ENCODE measurements at regions not wholly inside any gene's neighbourhood (a gene's known extent, or its start where the extent isn't known, plus 50 kb on each side); places are given as distances from the start of the nearest gene placed in this dataset.
"Not testable (repeated sequence)": the region's sequence is repeated elsewhere in the genome, so short reads cannot be mapped to it uniquely, and the experiment has no call there.

DNA sequence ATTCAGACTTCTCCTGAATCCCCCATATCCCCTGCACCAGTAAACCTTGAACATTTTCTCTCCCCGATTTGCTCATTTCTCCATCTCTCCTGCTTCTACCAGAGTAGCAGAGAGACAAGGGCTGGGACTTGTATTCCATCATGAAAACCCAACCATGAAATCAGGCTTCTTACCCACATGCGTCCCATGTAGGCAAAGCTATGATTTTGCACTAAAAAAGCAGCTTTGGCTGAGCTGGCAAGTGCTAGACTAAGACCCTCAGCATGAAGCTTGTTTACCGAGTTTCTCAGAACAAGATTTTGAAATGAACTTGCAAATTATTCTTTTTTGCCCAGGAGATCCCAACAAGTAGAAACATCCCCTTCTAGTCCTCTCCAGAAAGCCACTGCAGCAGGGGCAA, 80.3 kb upstream of the RFLNA start:
- in situ Hi-C loops (cut with HindIII; ENCODE audit: low sequenced_read_pairs), result no loop called here

DNA sequence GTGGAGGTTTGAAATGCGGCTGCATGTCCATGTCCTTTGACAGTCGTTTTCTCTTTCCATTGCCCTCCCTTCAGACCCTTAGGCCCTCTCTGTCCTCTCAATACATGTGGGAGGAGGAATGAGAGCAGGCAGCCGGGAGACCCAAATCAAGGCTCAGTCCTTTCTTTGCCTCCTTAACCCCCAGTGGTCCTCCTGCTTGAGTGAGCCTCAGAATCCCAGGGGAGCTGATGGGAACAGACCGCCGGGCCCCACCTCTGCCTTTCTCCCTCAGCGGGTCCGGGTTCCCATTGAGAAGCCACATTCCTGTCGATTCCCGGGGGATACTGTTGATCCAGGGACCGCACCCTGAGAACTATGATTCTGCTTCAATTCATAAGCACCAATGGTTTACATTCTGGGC, 77.9 kb upstream of the RFLNA start:
- in situ Hi-C loops (cut with HindIII; ENCODE audit: low sequenced_read_pairs), result no loop called here

DNA sequence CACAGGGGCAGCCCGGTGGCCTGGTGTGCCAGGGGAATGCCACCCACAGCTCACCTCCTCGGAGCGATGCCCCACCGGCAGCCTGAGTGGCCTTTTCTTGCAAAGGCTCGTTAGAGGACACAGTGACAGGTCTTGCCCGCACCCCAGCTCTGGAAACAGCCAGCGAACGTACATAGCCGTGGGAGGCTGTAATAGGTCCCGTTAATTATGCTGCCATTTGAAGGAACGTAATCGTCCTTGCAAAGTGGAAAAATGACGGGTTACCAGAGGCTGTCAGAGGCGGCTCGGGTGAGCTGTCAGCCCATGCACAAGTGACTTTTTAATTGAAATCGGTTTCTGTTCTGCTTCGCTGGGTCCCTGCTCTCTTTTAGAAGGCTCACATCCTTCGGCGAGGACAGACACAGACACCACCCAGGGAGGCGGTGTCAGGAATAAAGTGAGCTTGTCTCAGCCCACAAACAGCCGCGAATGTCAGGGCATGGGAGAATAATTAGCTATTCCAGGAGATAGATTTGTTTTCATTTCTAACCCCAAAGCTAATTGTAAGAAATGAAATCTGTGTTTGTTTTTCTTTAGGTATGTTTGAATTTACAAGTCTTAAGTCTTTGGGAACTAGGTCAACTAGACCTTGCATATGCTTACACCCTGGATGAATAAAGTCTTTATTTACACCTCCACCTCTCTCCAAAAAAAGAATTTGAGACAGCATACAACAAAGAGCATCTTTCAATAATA, 77.2 kb upstream of the RFLNA start:
- in situ Hi-C loops (cut with HindIII; ENCODE audit: low sequenced_read_pairs), result no loop called here

DNA sequence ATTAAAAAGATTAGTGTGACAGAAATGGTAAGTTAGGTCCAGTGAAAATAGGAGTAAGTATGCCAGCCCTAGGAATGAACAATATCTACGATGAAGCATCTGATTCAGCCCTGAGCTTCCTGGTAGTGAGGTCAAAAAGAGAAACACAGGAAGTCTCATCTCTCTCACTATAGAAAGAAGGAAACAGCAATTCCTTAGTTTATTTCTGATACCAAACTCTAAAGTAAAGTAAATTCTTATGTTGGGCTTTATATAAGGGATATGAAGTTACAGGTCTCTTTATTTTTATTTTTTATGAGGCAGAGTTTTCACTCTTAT, 76.7 kb upstream of the RFLNA start:
- in situ Hi-C loops (cut with HindIII; ENCODE audit: low sequenced_read_pairs), result no loop called here

DNA sequence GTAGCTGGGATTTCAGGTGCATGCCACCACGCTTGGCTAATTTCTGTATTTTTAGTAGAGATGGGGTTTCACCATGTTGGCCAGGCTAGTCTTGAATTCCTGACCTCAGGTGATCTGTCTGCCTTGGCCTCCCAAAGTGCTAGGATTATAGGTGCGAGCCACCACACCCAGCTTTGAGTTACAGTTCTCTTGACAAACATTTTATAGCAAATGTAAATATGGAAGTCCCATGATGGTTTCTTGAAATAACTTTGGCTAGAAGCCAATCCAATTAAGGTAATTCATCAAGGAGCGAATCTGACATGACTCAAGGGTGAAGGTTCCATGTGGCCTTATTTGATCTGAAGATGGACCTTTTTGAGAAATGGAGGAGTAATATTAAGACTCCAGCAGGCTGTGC, 76.2 kb upstream of the RFLNA start:
- in situ Hi-C loops (cut with HindIII; ENCODE audit: low sequenced_read_pairs), result not testable (repeated sequence)

DNA sequence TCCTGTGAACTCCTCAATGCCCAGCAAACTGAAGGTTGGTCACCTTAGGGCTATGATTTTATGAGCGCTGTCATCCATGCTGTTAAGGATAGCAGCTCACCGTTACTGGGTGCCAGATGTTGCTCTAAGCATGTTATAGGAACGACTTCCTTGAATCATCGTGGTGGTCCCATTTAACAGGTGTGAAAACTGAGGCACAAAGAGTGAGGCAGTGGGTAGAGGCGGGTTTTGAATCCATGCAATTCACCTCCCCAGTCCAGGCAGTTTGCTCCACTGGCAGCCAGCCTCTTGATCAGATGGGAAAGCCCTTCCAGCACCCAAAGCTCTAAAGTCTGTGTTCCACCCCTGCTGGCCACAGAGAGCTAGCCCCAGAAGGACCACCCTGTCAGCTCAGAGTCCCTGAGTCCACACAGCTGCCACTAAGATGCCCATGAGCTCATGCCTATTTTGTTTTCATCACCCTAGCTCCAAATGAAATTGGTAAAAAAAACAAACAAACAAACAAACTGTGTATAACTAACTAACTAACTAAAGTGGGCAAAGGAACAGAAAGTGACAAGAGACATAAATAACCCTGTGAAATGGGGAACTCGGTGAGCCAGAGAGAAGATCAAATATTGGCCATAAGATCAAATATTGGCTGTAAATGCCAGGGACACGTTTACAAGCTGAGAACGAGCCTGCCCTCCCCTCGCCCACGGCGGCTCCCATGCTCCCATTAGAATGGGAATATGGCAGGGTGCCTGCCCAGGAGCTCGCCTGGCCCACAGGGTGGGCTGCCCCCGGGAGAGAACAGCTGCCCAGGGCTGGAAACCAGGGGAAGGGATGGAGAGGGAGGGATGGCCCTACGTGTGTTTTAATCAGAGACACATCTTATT, 72.3 kb upstream of the RFLNA start:
- in situ Hi-C loops (cut with HindIII; ENCODE audit: low sequenced_read_pairs), result no loop called here

DNA sequence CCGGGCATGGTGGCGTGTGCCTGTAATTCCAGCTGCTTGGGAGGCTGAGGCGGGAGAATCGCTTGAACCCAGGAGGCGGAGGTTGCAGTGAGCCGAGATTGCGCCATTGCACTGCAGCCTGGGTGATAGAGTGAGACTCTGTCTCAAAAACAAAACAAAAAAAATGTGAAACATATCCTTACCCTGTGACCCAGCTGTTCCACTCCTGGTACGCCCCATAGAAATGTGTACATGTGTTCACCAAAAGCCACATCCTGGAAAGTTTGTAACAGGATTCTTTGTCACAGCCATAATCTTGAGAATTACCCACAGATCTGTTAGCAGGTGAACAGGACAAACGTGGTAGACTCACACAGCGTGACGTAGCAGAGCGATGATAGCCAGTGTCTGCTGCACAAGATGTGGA, 71.2 kb upstream of the RFLNA start:
- in situ Hi-C loops (cut with HindIII; ENCODE audit: low sequenced_read_pairs), result not testable (repeated sequence)

DNA sequence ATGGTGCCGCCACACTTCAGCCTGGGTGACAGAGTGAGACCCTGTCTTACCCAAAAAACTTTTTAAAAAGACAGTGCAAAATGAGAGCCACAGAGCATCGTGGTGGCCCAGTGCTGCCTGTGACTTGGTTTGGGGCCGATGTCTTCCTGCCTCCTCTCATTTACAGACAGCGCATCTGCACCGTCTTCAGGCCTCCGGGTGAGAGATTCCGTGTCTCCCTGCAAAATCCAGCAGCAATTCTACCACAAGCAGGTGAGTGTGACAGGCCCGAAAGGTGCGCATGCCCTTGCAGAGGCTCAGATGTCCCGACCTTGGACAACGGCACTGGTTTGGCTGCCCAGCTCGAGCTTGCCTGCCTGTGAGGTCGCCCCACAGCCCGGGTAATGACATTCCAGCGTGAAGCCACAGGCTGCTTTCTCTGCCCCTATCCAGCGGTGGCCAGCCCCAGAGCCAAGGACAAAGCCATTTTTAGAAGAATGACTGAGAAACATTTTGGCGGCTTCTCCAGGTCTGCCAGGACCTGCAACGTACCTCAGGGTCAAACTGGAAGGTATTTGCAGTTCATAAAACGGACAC, 70.3 kb upstream of the RFLNA start:
- in situ Hi-C loops (cut with HindIII; ENCODE audit: low sequenced_read_pairs), result no loop called here

DNA sequence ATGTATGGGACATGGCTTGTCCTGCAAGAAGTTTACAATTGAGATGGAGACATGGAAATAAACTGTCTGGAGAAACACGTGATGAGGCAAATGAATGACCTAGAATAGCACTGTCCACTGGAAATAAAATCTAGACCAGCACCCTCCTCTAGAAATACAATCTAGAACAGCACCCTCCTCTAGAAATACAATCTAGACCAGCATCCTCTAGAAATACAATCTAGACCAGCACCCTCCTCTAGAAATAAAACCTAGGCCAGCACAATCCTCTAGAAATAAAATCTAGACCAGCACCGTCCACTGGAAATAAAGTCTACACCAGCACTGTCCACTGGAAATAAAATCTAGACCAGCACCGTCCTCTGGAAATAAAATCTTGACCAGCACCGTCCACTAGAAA, 69.2 kb upstream of the RFLNA start:
- in situ Hi-C loops (cut with HindIII; ENCODE audit: low sequenced_read_pairs), result no loop called here

DNA sequence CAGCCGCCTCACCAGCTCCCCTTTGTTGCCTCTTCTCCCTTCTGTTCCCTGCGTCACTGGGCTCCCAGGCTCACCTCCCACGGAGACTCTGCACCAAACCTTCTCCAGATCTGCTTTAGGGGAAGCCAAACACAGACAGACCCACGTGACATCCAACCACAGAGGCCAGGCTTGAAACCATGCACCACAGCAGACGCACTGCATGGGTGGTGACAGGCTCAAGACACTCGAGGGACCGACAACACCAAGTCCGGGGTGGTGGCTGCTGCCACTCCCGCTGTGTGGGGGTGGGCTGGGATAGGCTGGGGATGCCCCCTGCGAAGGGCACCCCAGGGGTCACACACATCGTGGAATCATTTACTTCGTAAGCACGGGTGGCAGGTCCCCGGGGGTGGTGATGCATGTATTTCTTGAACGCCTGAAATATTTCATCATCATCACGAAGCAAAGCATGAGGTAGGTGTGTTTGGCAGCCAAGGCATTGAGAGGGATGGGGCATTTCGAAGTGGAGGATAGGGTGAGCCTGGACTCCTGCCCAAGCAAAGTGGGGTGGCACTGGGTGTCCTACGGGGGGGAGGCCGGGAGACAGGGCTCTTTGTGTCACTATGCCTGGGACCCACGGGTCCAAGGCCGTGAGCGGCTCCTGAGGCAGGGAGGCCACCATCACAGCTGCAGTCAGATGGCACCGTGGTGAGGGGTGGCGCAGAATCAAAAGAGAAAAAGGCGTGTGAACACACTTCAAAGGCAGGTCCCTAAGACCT, 66.8 kb upstream of the RFLNA start:
- in situ Hi-C loops (cut with HindIII; ENCODE audit: low sequenced_read_pairs), result no loop called here

DNA sequence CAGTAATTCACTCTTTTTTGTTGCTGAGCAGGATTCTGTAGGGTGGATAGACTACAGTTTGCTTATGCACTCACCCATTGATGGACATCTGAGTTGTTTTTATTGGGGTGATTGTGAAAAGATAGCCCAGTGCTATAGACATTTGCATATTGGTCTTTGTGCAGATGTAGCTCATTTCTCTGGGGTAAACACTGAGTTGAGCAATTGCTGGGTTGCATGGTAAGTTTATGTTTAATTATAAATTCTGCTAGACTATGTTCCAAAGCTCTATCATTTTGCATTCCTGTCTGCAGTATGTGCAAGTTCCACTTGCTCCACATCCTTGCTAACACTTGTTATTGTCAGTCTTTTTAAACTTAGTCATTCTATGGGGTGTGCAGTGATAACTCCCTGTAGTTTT, 65.4 kb upstream of the RFLNA start:
- in situ Hi-C loops (cut with HindIII; ENCODE audit: low sequenced_read_pairs), result no loop called here

DNA sequence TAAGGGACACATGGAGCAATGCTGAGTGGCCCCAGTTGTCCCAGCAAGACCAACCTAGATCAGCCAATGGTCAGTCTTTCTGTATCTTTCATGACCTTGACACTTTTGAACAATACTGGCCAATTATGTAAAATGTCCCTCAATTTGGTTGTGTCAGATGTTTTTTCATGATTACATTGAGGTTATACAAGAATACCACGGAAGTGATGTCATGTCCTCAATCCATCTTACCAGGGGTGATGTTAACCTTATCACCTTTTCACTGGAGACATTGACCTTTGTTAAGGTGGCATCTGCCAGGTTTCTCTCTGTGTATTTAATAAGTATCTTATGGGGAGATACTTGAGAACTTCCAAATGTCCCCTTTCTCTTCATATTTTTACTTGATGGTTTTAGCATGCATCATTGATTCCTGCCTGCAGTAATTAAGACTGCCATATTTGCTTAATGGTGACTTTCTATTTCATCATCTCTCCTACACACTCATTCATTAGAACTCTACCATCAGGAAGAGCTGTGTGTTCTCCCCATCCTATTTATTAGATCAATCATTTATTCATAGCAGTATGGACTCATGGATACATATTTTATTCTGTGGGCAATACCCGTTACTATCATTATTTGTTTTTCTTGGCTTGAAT, 64.7 kb upstream of the RFLNA start:
- in situ Hi-C loops (cut with HindIII; ENCODE audit: low sequenced_read_pairs), result no loop called here

DNA sequence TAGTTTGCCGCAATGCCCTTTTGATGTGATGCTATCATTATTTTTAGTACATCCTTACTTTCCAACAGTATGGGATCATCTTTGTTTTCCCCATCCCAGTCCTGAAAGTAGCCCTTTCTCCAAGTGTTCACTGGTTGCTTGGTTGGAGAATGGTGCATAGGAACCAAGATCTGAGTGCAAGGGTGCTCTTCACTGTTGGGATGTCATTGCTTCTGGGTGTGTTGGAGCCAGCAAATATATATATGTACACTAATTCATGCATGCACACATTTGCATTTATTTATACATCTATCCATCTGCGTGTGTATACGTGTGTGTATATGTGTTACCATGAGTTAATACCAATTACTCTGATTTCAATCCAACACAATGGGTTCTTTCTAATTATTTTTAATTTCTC, 64.1 kb upstream of the RFLNA start:
- in situ Hi-C loops (cut with HindIII; ENCODE audit: low sequenced_read_pairs), result no loop called here

DNA sequence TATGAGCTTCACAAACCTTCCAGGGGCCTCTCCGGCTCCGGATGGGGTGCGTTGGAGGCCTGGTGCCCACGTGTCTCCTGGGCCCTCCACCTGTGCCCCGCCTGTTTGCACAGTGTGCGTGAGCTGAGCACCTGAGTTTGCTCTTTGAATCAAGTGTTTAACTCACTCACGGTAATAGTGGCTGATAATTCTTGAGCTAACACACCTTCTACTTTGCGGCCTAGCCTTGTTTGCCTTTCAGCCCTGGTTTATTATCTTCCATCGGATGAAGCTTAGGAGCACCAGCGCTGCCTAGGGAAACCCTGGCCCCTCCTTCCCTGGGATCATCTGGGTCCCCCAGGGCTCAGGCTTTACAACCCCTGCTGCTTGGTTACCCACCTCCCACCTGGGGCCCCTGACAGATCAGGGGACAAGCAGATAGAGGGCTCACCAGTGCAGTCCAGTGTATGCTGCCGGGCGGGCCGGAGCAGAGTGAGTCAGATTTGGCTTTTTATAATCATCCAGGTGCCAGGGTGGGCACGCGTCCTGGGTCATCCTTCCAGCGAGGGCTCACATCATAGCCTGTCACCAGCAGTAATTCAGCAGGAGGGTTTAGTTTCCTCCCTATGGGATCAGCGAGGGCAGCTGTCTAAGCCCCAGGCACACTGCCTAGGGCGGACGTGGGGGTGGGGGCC, 62.8 kb upstream of the RFLNA start:
- in situ Hi-C loops (cut with HindIII; ENCODE audit: low sequenced_read_pairs), result no loop called here

DNA sequence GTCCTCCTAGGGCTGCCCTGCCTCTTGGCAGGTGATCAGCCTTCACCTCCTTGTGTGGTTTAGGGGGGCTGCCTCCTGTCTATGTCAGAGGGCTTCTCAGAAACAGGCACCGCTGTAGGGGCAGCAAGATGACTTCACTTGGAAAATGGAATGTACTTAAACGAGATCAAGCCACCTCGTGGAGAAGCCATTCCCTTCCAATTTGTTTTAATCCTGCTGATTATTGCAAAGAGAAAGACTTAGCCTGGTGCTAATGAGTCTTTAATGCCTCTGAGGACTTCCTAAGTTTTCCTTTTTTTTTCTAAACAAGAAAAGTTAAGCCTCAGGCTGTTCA, 62.3 kb upstream of the RFLNA start:
- in situ Hi-C loops (cut with HindIII; ENCODE audit: low sequenced_read_pairs), result no loop called here

DNA sequence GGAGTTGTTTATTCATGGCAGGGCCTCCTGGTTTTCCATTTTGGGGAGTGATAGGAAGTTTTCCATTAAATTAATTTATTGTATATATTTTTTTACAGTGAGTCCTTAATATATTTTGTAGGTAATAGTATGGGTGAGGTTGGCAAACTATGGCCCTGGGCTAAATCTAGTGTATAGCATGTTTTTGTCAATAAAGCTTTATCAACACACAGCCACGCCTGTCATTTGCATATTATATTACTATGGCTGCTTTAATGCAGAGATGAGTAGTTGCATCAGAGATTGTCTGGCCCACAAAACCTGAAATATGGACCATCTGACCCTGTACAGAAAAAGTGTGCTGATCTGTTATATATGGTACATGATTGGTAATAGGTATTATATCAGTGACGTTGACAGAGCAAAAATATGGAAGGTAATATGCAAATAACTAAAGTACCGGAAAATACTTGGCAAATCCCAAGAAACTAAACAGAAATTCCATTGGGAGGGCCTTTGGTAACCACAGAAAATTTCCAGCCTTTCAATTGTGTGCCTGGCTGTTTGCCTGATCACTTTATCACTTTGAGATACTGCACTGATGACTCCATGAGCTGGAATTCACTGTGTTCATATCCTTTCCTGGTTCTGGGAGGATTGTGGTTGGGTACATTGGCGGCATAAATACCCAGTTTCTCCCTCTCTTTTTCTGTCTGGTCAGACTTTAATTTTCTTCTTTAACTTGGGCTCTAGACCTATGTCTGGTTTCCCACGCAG, 61.7 kb upstream of the RFLNA start:
- in situ Hi-C loops (cut with HindIII; ENCODE audit: low sequenced_read_pairs), result no loop called here

DNA sequence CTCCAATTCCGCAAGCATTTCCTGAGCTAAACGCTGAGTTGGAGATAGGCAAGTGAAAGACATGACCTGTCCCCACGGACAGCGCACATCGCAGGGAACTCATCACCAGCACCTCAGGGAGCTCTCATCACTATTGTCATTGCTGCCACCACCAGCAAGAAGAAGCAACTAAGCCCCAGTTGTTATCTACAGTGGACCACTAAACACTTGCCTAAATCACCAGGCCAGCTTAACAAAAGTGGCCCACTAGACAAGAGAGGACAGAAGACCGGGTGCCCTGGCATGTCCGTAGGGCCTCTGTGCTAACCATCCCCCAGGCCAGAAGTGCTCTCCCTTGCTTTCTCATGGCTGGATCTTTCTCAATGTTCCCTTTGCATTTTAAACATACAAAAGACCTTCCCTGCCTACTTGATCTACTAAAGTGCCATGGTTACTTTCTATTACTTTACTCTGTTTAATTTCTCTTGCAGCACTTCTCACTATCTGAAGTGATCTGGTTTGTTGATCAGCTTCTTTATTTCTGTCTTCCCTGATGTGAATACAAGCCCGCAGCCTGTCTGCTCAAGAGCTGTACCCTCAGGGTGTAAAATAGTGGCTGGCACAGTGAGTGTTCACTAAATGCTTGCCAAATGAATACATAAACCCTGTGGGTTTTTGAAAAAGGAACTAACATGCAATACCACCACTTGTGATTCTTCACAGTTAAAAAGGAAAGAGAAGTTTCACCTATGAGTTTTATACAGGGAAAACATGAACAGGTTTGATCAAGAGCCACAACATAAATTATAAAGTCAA, 60.9 kb upstream of the RFLNA start:
- in situ Hi-C loops (cut with HindIII; ENCODE audit: low sequenced_read_pairs), result no loop called here

DNA sequence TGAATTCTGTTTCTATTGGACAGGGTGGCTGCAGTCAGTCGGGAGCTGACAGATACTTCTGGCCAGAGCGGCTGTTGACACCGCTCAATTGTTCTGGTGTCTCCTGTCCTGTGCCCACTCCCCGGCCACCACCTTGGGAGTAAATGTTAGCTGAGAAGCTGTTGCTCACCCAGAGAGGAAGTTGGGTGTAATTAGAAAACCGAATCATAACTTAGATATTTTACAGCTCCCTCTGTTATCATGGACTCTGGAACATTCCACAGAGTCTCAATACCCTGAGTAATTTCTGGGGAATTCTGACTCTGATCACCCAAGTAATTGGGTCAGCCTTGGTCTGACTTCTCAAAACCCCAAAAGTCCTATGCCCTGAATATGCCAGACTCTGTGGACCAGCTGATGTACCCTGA, 58.3 kb upstream of the RFLNA start:
- in situ Hi-C loops (cut with HindIII; ENCODE audit: low sequenced_read_pairs), result no loop called here

DNA sequence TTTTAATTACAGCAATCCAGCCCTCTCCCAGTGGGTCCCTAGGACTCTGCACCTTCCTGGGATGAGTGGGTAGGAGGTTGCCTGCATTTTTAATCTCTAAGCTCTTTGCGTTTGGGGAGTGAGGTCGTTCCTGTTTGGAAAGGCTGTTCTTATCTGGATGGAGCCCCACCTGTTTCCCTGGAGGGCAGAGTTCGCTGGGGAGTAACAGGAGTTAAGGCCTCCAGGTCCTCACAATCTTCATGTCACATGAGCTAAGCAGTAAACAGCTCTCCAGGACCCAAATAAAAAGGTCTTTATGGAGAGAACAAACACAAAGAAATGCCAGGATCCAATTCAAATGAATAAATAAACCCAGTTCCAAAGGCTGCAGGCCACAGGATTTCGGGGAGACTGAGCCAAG, 56.0 kb upstream of the RFLNA start:
- in situ Hi-C loops (cut with HindIII; ENCODE audit: low sequenced_read_pairs), result no loop called here

Data from endothelial cell of hepatic sinusoid (primary cell).